ENCODE measurements at regions not wholly inside any gene's neighbourhood (a gene's known extent, or its start where the extent isn't known, plus 50 kb on each side); places are given as distances from the start of the nearest gene placed in this dataset.

GRCh38 chr13:62633448-62633847 lies 1217.8 kb upstream of the PCDH20 start:
- no peaks in the 10 kb centered on the region for H3K27me3 ChIP-seq
- 90 to 98% methylated on average over 1 of the region's 1 CpG for WGBS, 2 donors
- no peak overlapping the region for H3K4me3 ChIP-seq (replicated peaks in 1 of 3)
- H3K9me3 ChIP-seq = no peaks in the 10 kb centered on the region
- no peak for DNase-seq
- H3K4me1 ChIP-seq = no peaks in the 10 kb centered on the region
- no peaks in the 10 kb centered on the region for H3K36me3 ChIP-seq
- TF ChIP-seq POLR2A (IDR thresholded peaks at IDR 0.05) (no peak), CTCF (IDR thresholded peaks at IDR 0.05) (no peak)
- intact Hi-C loops (cut with DNase I) = no loop called here
- H3K27ac ChIP-seq = no peak overlapping the region

- no peaks in the 10 kb centered on the region for H3K9me3 ChIP-seq
- 48 to 90% methylated on average over 2 of the region's 2 CpGs for WGBS, 2 donors
- H3K4me3 ChIP-seq (replicated peaks in 1 of 3) = no peak overlapping the region
- no peak for TF ChIP-seq POLR2A (IDR thresholded peaks at IDR 0.05)
- no peak for TF ChIP-seq CTCF (IDR thresholded peaks at IDR 0.05)
- no peak for DNase-seq
- H3K27me3 ChIP-seq = no peaks in the 10 kb centered on the region
- intact Hi-C loops (cut with DNase I) = no loop called here
- H3K36me3 ChIP-seq = no peaks in the 10 kb centered on the region
- no peaks in the 10 kb centered on the region for H3K4me1 ChIP-seq
- H3K27ac ChIP-seq = no peak overlapping the region
These were observed 1216.0 kb upstream of the PCDH20 start for GRCh38 chr13:62631619-62632018.

GRCh38 chr13:62631124-62631523 lies 1215.5 kb upstream of the PCDH20 start:
- Histone ChIP-seq H3K4me1 (no peaks in the 10 kb centered on the region), H3K27ac (no peak overlapping the region), H3K27me3 (no peaks in the 10 kb centered on the region), H3K36me3 (no peaks in the 10 kb centered on the region), H3K4me3 (replicated peaks in 1 of 3) (no peak overlapping the region), H3K9me3 (no peaks in the 10 kb centered on the region)
- intact Hi-C loops (cut with DNase I) = no loop called here
- DNase-seq = no peak
- TF ChIP-seq CTCF (IDR thresholded peaks at IDR 0.05) (no peak), POLR2A (IDR thresholded peaks at IDR 0.05) (no peak)

GRCh38 chr13:62629618-62630017 lies 1214.0 kb upstream of the PCDH20 start:
- Histone ChIP-seq H3K27ac (no peak overlapping the region), H3K27me3 (no peaks in the 10 kb centered on the region), H3K36me3 (no peaks in the 10 kb centered on the region), H3K9me3 (no peaks in the 10 kb centered on the region), H3K4me3 (replicated peaks in 1 of 3) (no peak overlapping the region), H3K4me1 (no peaks in the 10 kb centered on the region)
- WGBS, 2 donors = 83 to 87% methylated on average over 3 of the region's 3 CpGs
- no peak for TF ChIP-seq CTCF (IDR thresholded peaks at IDR 0.05)
- no peak for TF ChIP-seq POLR2A (IDR thresholded peaks at IDR 0.05)
- intact Hi-C loops (cut with DNase I) = no loop called here
- no peak for DNase-seq

- WGBS, 2 donors = 92 to 95% methylated on average over 15 of the region's 15 CpGs
- H3K27me3 ChIP-seq = no peaks in the 10 kb centered on the region
- no peaks in the 10 kb centered on the region for H3K4me1 ChIP-seq
- H3K4me3 ChIP-seq (replicated peaks in 1 of 3) = no peak overlapping the region
- no peak for DNase-seq
- no peak overlapping the region for H3K27ac ChIP-seq
- TF ChIP-seq CTCF (IDR thresholded peaks at IDR 0.05) (no peak), POLR2A (IDR thresholded peaks at IDR 0.05) (no peak)
- intact Hi-C loops (cut with DNase I) = no loop called here
- H3K36me3 ChIP-seq = no peaks in the 10 kb centered on the region
- no peaks in the 10 kb centered on the region for H3K9me3 ChIP-seq
These were observed 1211.6 kb upstream of the PCDH20 start for GRCh38 chr13:62627226-62627625.
